ENCODE measurements at regions not wholly inside any gene's neighbourhood (a gene's known extent, or its start where the extent isn't known, plus 50 kb on each side); places are given as distances from the start of the nearest gene placed in this dataset.
"Not testable (repeated sequence)": the region's sequence is repeated elsewhere in the genome, so short reads cannot be mapped to it uniquely, and the experiment has no call there.

GRCh38 chr9:66046992-66047391, 310.0 kb downstream of the FOXD4L4 start:
- not testable (repeated sequence) for H3K4me1 Mint-ChIP-seq; ATAC-seq (replicated peaks; ENCODE audit: extremely low read depth, poor library complexity, severe bottlenecking); H3K36me3 Mint-ChIP-seq (ENCODE audit: insufficient read depth); DNase-seq (ENCODE audit: low spot score in 2 of 2); H3K9me3 Mint-ChIP-seq; H3K4me3 Mint-ChIP-seq; H3K27me3 Mint-ChIP-seq; H3K27ac Mint-ChIP-seq (ENCODE audit: low read depth)

DNA sequence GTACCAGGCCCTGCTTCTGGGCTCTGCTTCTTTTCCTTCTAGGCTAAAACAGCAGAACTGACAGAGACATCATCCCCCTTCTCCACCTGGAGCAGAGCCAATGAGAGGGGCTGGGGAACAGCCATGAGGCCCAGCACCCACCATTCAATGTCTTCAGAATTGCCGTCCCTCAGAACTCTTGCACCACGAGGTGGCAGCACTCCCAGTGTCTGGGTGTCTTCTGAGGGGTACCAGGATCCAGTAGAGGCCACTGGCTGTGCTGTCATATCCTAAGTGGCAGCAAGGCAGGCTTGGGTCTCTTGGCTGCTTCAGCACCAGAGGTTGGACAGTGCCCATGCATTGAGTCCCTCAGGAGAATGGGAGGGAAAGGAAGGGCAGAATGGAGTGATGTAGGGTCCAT, 312.8 kb downstream of the FOXD4L4 start:
- not testable (repeated sequence) for ATAC-seq (replicated peaks; ENCODE audit: extremely low read depth, poor library complexity, severe bottlenecking); DNase-seq (ENCODE audit: low spot score in 2 of 2); H3K4me1 Mint-ChIP-seq; H3K4me3 Mint-ChIP-seq; H3K27ac Mint-ChIP-seq (ENCODE audit: low read depth); H3K36me3 Mint-ChIP-seq (ENCODE audit: insufficient read depth); H3K9me3 Mint-ChIP-seq; H3K27me3 Mint-ChIP-seq

DNA sequence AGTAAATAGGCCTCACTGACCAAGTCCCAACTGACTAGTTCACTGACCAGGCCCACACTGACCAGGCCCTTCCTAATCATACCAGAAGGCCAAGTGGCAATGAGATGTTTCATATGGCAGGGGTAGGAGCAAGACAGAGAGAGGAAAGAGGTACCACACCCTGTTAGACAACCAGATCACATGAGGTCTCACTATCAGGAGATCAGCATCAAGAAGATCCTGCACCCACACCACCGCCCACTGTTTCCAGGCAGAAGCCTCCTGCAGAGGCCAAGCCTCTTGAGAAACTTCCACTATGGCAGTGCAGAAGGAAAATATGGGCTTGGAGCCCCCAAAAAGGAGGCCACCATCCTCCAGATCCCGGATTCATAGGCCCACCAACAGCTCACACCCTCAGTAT, 317.8 kb downstream of the FOXD4L4 start:
- not testable (repeated sequence) for H3K4me1 Mint-ChIP-seq; H3K4me3 Mint-ChIP-seq; DNase-seq (ENCODE audit: low spot score in 2 of 2); H3K27me3 Mint-ChIP-seq; H3K9me3 Mint-ChIP-seq; ATAC-seq (replicated peaks; ENCODE audit: extremely low read depth, poor library complexity, severe bottlenecking); H3K27ac Mint-ChIP-seq (ENCODE audit: low read depth); H3K36me3 Mint-ChIP-seq (ENCODE audit: insufficient read depth)

GRCh38 chr9:66060681-66061080, 323.7 kb downstream of the FOXD4L4 start:
- not testable (repeated sequence) for H3K27ac Mint-ChIP-seq (ENCODE audit: low read depth); H3K36me3 Mint-ChIP-seq (ENCODE audit: insufficient read depth); H3K4me3 Mint-ChIP-seq; DNase-seq (ENCODE audit: low spot score in 2 of 2); H3K9me3 Mint-ChIP-seq; H3K27me3 Mint-ChIP-seq; H3K4me1 Mint-ChIP-seq
- peak; percentile 28 for ATAC-seq (replicated peaks; ENCODE audit: extremely low read depth, poor library complexity, severe bottlenecking)

- H3K4me1 Mint-ChIP-seq; DNase-seq (ENCODE audit: low spot score in 2 of 2); H3K27ac Mint-ChIP-seq (ENCODE audit: low read depth); H3K27me3 Mint-ChIP-seq; ATAC-seq (replicated peaks; ENCODE audit: extremely low read depth, poor library complexity, severe bottlenecking); H3K9me3 Mint-ChIP-seq; H3K4me3 Mint-ChIP-seq; H3K36me3 Mint-ChIP-seq (ENCODE audit: insufficient read depth): not testable (repeated sequence)
Measured at GRCh38 chr9:66063822-66064221, 326.9 kb downstream of the FOXD4L4 start.

GRCh38 chr9:66065735-66066134, 328.8 kb downstream of the FOXD4L4 start:
- not testable (repeated sequence) for H3K9me3 Mint-ChIP-seq; H3K27me3 Mint-ChIP-seq; H3K4me3 Mint-ChIP-seq; ATAC-seq (replicated peaks; ENCODE audit: extremely low read depth, poor library complexity, severe bottlenecking); DNase-seq (ENCODE audit: low spot score in 2 of 2); H3K27ac Mint-ChIP-seq (ENCODE audit: low read depth); H3K36me3 Mint-ChIP-seq (ENCODE audit: insufficient read depth); H3K4me1 Mint-ChIP-seq

GRCh38 chr9:66067231-66067630, 330.3 kb downstream of the FOXD4L4 start:
- H3K36me3 Mint-ChIP-seq (ENCODE audit: insufficient read depth); DNase-seq (ENCODE audit: low spot score in 2 of 2); H3K9me3 Mint-ChIP-seq; H3K4me1 Mint-ChIP-seq; H3K27me3 Mint-ChIP-seq; ATAC-seq (replicated peaks; ENCODE audit: extremely low read depth, poor library complexity, severe bottlenecking); H3K4me3 Mint-ChIP-seq; H3K27ac Mint-ChIP-seq (ENCODE audit: low read depth): not testable (repeated sequence)

GRCh38 chr9:66068451-66068989, 331.6 kb downstream of the FOXD4L4 start:
- not testable (repeated sequence) for ATAC-seq (replicated peaks; ENCODE audit: extremely low read depth, poor library complexity, severe bottlenecking); H3K27ac Mint-ChIP-seq (ENCODE audit: low read depth); H3K4me3 Mint-ChIP-seq; H3K4me1 Mint-ChIP-seq; H3K36me3 Mint-ChIP-seq (ENCODE audit: insufficient read depth); H3K9me3 Mint-ChIP-seq; DNase-seq (ENCODE audit: low spot score in 2 of 2); H3K27me3 Mint-ChIP-seq

GRCh38 chr9:66069025-66069424, 332.1 kb downstream of the FOXD4L4 start:
- DNase-seq (ENCODE audit: low spot score in 2 of 2); H3K36me3 Mint-ChIP-seq (ENCODE audit: insufficient read depth); H3K9me3 Mint-ChIP-seq; H3K27me3 Mint-ChIP-seq; ATAC-seq (replicated peaks; ENCODE audit: extremely low read depth, poor library complexity, severe bottlenecking); H3K4me1 Mint-ChIP-seq; H3K4me3 Mint-ChIP-seq; H3K27ac Mint-ChIP-seq (ENCODE audit: low read depth): not testable (repeated sequence)

GRCh38 chr9:66073111-66073510, 336.2 kb downstream of the FOXD4L4 start:
- H3K9me3 Mint-ChIP-seq; H3K27me3 Mint-ChIP-seq; ATAC-seq (replicated peaks; ENCODE audit: extremely low read depth, poor library complexity, severe bottlenecking); H3K27ac Mint-ChIP-seq (ENCODE audit: low read depth); H3K4me1 Mint-ChIP-seq; H3K36me3 Mint-ChIP-seq (ENCODE audit: insufficient read depth); DNase-seq (ENCODE audit: low spot score in 2 of 2); H3K4me3 Mint-ChIP-seq: not testable (repeated sequence)

GRCh38 chr9:66082811-66083210, 345.9 kb downstream of the FOXD4L4 start:
- H3K4me3 Mint-ChIP-seq, result not testable (repeated sequence)

More at GRCh38 chr9:66082811-66083210, 345.9 kb downstream of the FOXD4L4 start:
- DNase-seq (ENCODE audit: low spot score in 2 of 2); H3K36me3 Mint-ChIP-seq (ENCODE audit: insufficient read depth); H3K9me3 Mint-ChIP-seq; H3K27ac Mint-ChIP-seq (ENCODE audit: low read depth); ATAC-seq (replicated peaks; ENCODE audit: extremely low read depth, poor library complexity, severe bottlenecking); H3K4me1 Mint-ChIP-seq; H3K27me3 Mint-ChIP-seq: not testable (repeated sequence)

All from central memory CD8-positive, alpha-beta T cell (primary cell).